Activated naive CD8-positive, alpha-beta T cell (primary cell): ENCODE measurements at regions not wholly inside any gene's neighbourhood (a gene's known extent, or its start where the extent isn't known, plus 50 kb on each side); places are given as distances from the start of the nearest gene placed in this dataset.

Source experiments
- H3K27ac Mint-ChIP-seq: one replicate; pipeline ENCODE4 v1.8.0; 2021; ENCODE audit warnings: mixed read lengths
- H3K27me3 Mint-ChIP-seq: one replicate; pipeline ENCODE4 v1.8.0; 2021; ENCODE audit warnings: mixed read lengths
- H3K36me3 Mint-ChIP-seq: one replicate; pipeline ENCODE4 v1.8.0; 2021; ENCODE audit warnings: mixed read lengths
- H3K4me1 Mint-ChIP-seq: one replicate; pipeline ENCODE4 v1.8.0; 2021; ENCODE audit warnings: low read depth, mixed read lengths
- H3K4me3 Mint-ChIP-seq: one replicate; pipeline ENCODE4 v1.8.0; 2021; ENCODE audit warnings: mild to moderate bottlenecking, mixed read lengths
- H3K9me3 Mint-ChIP-seq: one replicate; pipeline ENCODE4 v1.8.0; 2021; ENCODE audit warnings: low read depth, mixed read lengths

- no peak overlapping the region for H3K4me3 Mint-ChIP-seq
- no peaks in the 10 kb centered on the region for H3K27me3 Mint-ChIP-seq
- H3K36me3 Mint-ChIP-seq = no peaks in the 10 kb centered on the region
- peaks cover 41% of the 10 kb centered on the region for H3K4me1 Mint-ChIP-seq
- H3K9me3 Mint-ChIP-seq = no peaks in the 10 kb centered on the region
- H3K27ac Mint-ChIP-seq = no peak overlapping the region
These were observed 88.1 kb upstream of the BACH2 start for GRCh38 chr6:90384720-90385119.

- peaks cover 31% of the 10 kb centered on the region for H3K4me1 Mint-ChIP-seq
- H3K36me3 Mint-ChIP-seq = no peaks in the 10 kb centered on the region
- H3K27me3 Mint-ChIP-seq = no peaks in the 10 kb centered on the region
- no peak overlapping the region for H3K27ac Mint-ChIP-seq
- H3K4me3 Mint-ChIP-seq = no peak overlapping the region
- no peaks in the 10 kb centered on the region for H3K9me3 Mint-ChIP-seq
These were observed 86.7 kb upstream of the BACH2 start for GRCh38 chr6:90383196-90383822.

GRCh38 chr6:90382760-90383159 is 86.1 kb upstream of the BACH2 start:
- no peaks in the 10 kb centered on the region for H3K9me3 Mint-ChIP-seq
- no peak overlapping the region for H3K4me3 Mint-ChIP-seq
- no peaks in the 10 kb centered on the region for H3K27me3 Mint-ChIP-seq
- no peak overlapping the region for H3K27ac Mint-ChIP-seq
- peaks cover 26% of the 10 kb centered on the region for H3K4me1 Mint-ChIP-seq
- no peaks in the 10 kb centered on the region for H3K36me3 Mint-ChIP-seq

GRCh38 chr6:90375681-90376439 is 79.2 kb upstream of the BACH2 start:
- Mint-ChIP-seq H3K27me3 (no peaks in the 10 kb centered on the region), H3K4me1 (peaks cover 1% of the 10 kb centered on the region), H3K36me3 (no peaks in the 10 kb centered on the region), H3K4me3 (no peak overlapping the region), H3K27ac (no peak overlapping the region), H3K9me3 (no peaks in the 10 kb centered on the region)

GRCh38 chr6:90374201-90374600 is 77.6 kb upstream of the BACH2 start:
- H3K27ac Mint-ChIP-seq = no peak overlapping the region
- peaks cover 12% of the 10 kb centered on the region for H3K4me1 Mint-ChIP-seq
- H3K9me3 Mint-ChIP-seq = no peaks in the 10 kb centered on the region
- no peaks in the 10 kb centered on the region for H3K36me3 Mint-ChIP-seq
- no peaks in the 10 kb centered on the region for H3K27me3 Mint-ChIP-seq
- H3K4me3 Mint-ChIP-seq = no peak overlapping the region

GRCh38 chr6:90372885-90373284 is 76.2 kb upstream of the BACH2 start:
- H3K27me3 Mint-ChIP-seq = no peaks in the 10 kb centered on the region

GRCh38 chr6:90372450-90372849 is 75.8 kb upstream of the BACH2 start:
- H3K36me3 Mint-ChIP-seq = no peaks in the 10 kb centered on the region
- H3K4me1 Mint-ChIP-seq = peaks cover 17% of the 10 kb centered on the region
- H3K27me3 Mint-ChIP-seq = no peaks in the 10 kb centered on the region
- no peaks in the 10 kb centered on the region for H3K9me3 Mint-ChIP-seq
- H3K27ac Mint-ChIP-seq = no peak overlapping the region
- H3K4me3 Mint-ChIP-seq = no peak overlapping the region

More at GRCh38 chr6:90372885-90373284, 76.2 kb upstream of the BACH2 start:
- H3K27ac Mint-ChIP-seq = no peak overlapping the region
- no peaks in the 10 kb centered on the region for H3K36me3 Mint-ChIP-seq
- H3K9me3 Mint-ChIP-seq = no peaks in the 10 kb centered on the region
- peaks cover 17% of the 10 kb centered on the region for H3K4me1 Mint-ChIP-seq
- H3K4me3 Mint-ChIP-seq = no peak overlapping the region

- Mint-ChIP-seq H3K4me3 (no peak overlapping the region), H3K27me3 (no peaks in the 10 kb centered on the region), H3K27ac (no peak overlapping the region), H3K36me3 (no peaks in the 10 kb centered on the region), H3K9me3 (no peaks in the 10 kb centered on the region), H3K4me1 (peaks cover 17% of the 10 kb centered on the region)
These were observed 73.9 kb upstream of the BACH2 start for GRCh38 chr6:90370493-90370959.

GRCh38 chr6:90369651-90370050 is 73.0 kb upstream of the BACH2 start:
- H3K9me3 Mint-ChIP-seq = no peaks in the 10 kb centered on the region
- H3K27ac Mint-ChIP-seq = peak overlapping the region; percentile 30
- H3K36me3 Mint-ChIP-seq = no peaks in the 10 kb centered on the region
- H3K4me3 Mint-ChIP-seq = no peak overlapping the region
- H3K27me3 Mint-ChIP-seq = no peaks in the 10 kb centered on the region
- H3K4me1 Mint-ChIP-seq = peaks cover 17% of the 10 kb centered on the region

- peak overlapping the region; percentile 30 for H3K27ac Mint-ChIP-seq
- peaks cover 18% of the 10 kb centered on the region for H3K4me1 Mint-ChIP-seq
- no peaks in the 10 kb centered on the region for H3K9me3 Mint-ChIP-seq
- H3K27me3 Mint-ChIP-seq = no peaks in the 10 kb centered on the region
- no peaks in the 10 kb centered on the region for H3K36me3 Mint-ChIP-seq
- H3K4me3 Mint-ChIP-seq = no peak overlapping the region
These were observed 72.4 kb upstream of the BACH2 start for GRCh38 chr6:90369024-90369519.

GRCh38 chr6:90368601-90369000 is 72.0 kb upstream of the BACH2 start:
- Mint-ChIP-seq H3K27ac (no peak overlapping the region), H3K9me3 (no peaks in the 10 kb centered on the region), H3K4me1 (peaks cover 20% of the 10 kb centered on the region), H3K36me3 (no peaks in the 10 kb centered on the region), H3K4me3 (no peak overlapping the region), H3K27me3 (no peaks in the 10 kb centered on the region)

- H3K27ac Mint-ChIP-seq = no peak overlapping the region
- no peak overlapping the region for H3K4me3 Mint-ChIP-seq
- no peaks in the 10 kb centered on the region for H3K36me3 Mint-ChIP-seq
- no peaks in the 10 kb centered on the region for H3K9me3 Mint-ChIP-seq
- H3K27me3 Mint-ChIP-seq = no peaks in the 10 kb centered on the region
- H3K4me1 Mint-ChIP-seq = peaks cover 20% of the 10 kb centered on the region
These were observed 71.4 kb upstream of the BACH2 start for GRCh38 chr6:90368001-90368400.

- no peaks in the 10 kb centered on the region for H3K36me3 Mint-ChIP-seq
- H3K27me3 Mint-ChIP-seq = no peaks in the 10 kb centered on the region
- H3K4me1 Mint-ChIP-seq = peaks cover 18% of the 10 kb centered on the region
- no peak overlapping the region for H3K4me3 Mint-ChIP-seq
- no peak overlapping the region for H3K27ac Mint-ChIP-seq
- H3K9me3 Mint-ChIP-seq = no peaks in the 10 kb centered on the region
These were observed 69.0 kb upstream of the BACH2 start for GRCh38 chr6:90365565-90366219.

- Mint-ChIP-seq H3K4me3 (no peak overlapping the region), H3K27ac (no peak overlapping the region), H3K9me3 (no peaks in the 10 kb centered on the region), H3K27me3 (no peaks in the 10 kb centered on the region), H3K36me3 (no peaks in the 10 kb centered on the region), H3K4me1 (peaks cover 13% of the 10 kb centered on the region)
These were observed 68.4 kb upstream of the BACH2 start for GRCh38 chr6:90365002-90365401.

GRCh38 chr6:90364286-90364685 is 67.6 kb upstream of the BACH2 start:
- Mint-ChIP-seq H3K36me3 (no peaks in the 10 kb centered on the region), H3K4me3 (no peak overlapping the region), H3K27ac (no peak overlapping the region), H3K27me3 (no peaks in the 10 kb centered on the region), H3K4me1 (peaks cover 9% of the 10 kb centered on the region), H3K9me3 (no peaks in the 10 kb centered on the region)
